Loucy (cell line): ENCODE measurements at regions not wholly inside any gene's neighbourhood (a gene's known extent, or its start where the extent isn't known, plus 50 kb on each side); places are given as distances from the start of the nearest gene placed in this dataset.
"Not testable (repeated sequence)": the region's sequence is repeated elsewhere in the genome, so short reads cannot be mapped to it uniquely, and the experiment has no call there.

Experiments used
- H2AFZ ChIP-seq: fragments of 200-600 bp; sonication (generic); 2 replicates; pipeline ENCODE4 v1.6.0; 2016; ENCODE audit warnings: antibody characterized with exemption, mild to moderate bottlenecking, low read length, moderate library complexity
- H3F3A ChIP-seq: fragments of 200-600 bp; 2 replicates; pipeline ENCODE4 v1.6.0; 2016; ENCODE audit warnings: antibody characterized with exemption, low read depth, mild to moderate bottlenecking
- H3K27me3 ChIP-seq: fragments of 200-600 bp; sonication (generic); 2 replicates; pipeline ENCODE4 v1.6.1; 2014; ENCODE audit warnings: low read length, mild to moderate bottlenecking; ENCODE audit not compliant: insufficient read depth, poor library complexity, severe bottlenecking
- H3K36me3 ChIP-seq: fragments of 200-600 bp; sonication (generic); 2 replicates; pipeline ENCODE4 v1.6.1; 2016; ENCODE audit warnings: low read length; ENCODE audit not compliant: insufficient read depth
- H3K4me1 ChIP-seq: fragments of 200-600 bp; sonication (generic); 2 replicates; pipeline ENCODE4 v1.5.1; 2014; ENCODE audit warnings: low read length, mild to moderate bottlenecking; ENCODE audit not compliant: insufficient read depth, poor library complexity, severe bottlenecking
- H3K4me2 ChIP-seq: fragments of 200-600 bp; sonication (generic); 2 replicates; pipeline ENCODE4 v1.6.0; 2014; ENCODE audit warnings: antibody characterized with exemption, low read length, low read depth, mild to moderate bottlenecking; ENCODE audit not compliant: poor library complexity, severe bottlenecking
- H3K4me3 ChIP-seq: fragments of 200-600 bp; sonication (generic); 2 replicates; pipeline ENCODE4 v1.5.1; 2014; ENCODE audit warnings: low read length, mild to moderate bottlenecking, mixed read lengths; ENCODE audit not compliant: poor library complexity, severe bottlenecking
- H3K79me2 ChIP-seq: fragments of 200-600 bp; sonication (generic); 2 replicates; pipeline ENCODE4 v1.6.1; 2014; ENCODE audit warnings: low read length; ENCODE audit not compliant: insufficient read depth
- H3K9ac ChIP-seq: fragments of 200-600 bp; sonication (generic); 2 replicates; pipeline ENCODE4 v1.6.0; 2014; ENCODE audit warnings: mild to moderate bottlenecking, low read depth, low read length, moderate library complexity; ENCODE audit not compliant: poor library complexity, severe bottlenecking
- H3K9me2 ChIP-seq: fragments of 200-600 bp; sonication (generic); replicated peaks from 2 replicates; pipeline ENCODE4 v1.6.1; 2016; ENCODE audit warnings: low read depth, low read length, mixed read lengths
- H3K9me3 ChIP-seq: fragments of 200-600 bp; sonication (generic); 2 replicates; pipeline ENCODE4 v1.6.1; 2014; ENCODE audit warnings: mild to moderate bottlenecking, antibody characterized with exemption, low read length, low read depth; ENCODE audit not compliant: insufficient read depth
- H4K20me1 ChIP-seq: fragments of 200-600 bp; sonication (generic); 2 replicates; pipeline ENCODE4 v1.6.0; 2014; ENCODE audit warnings: antibody characterized with exemption, low read length, mild to moderate bottlenecking; ENCODE audit not compliant: insufficient read depth, poor library complexity, severe bottlenecking
- CTCF ChIP-seq: fragments of 200-600 bp; sonication (generic); conservative IDR thresholded peaks from 2 replicates; pipeline ENCODE4 v1.5.1; 2014; ENCODE audit warnings: mild to moderate bottlenecking, antibody characterized with exemption, low read length
- EZH2phosphoT487 ChIP-seq: fragments of 200-600 bp; IDR thresholded peaks from 2 replicates; pipeline ENCODE4 v1.6.1; 2018; ENCODE audit warnings: antibody characterized with exemption, mild to moderate bottlenecking, moderate library complexity, borderline replicate concordance

GRCh38 chr2:146981921-146982320 lies 862.9 kb upstream of the ACVR2A start:
- no peak for TF ChIP-seq CTCF
- TF ChIP-seq EZH2phosphoT487 = no peak
- no peaks in the 10 kb centered on the region for H3F3A ChIP-seq
- no peaks in the 10 kb centered on the region for H3K4me1 ChIP-seq

GRCh38 chr2:146979746-146980145 lies 865.1 kb upstream of the ACVR2A start:
- Histone ChIP-seq H3F3A (no peaks in the 10 kb centered on the region), H3K9me3 (no peaks in the 10 kb centered on the region), H3K36me3 (no peaks in the 10 kb centered on the region), H4K20me1 (no peaks in the 10 kb centered on the region), H2AFZ (no peak overlapping the region), H3K9me2 (no peaks in the 10 kb centered on the region), H3K4me2 (no peak overlapping the region), H3K27me3 (no peaks in the 10 kb centered on the region), H3K79me2 (no peaks in the 10 kb centered on the region), H3K9ac (no peak overlapping the region), H3K4me3 (no peak overlapping the region), H3K4me1 (no peaks in the 10 kb centered on the region)
- TF ChIP-seq EZH2phosphoT487 = no peak
- no peak for TF ChIP-seq CTCF

More at GRCh38 chr2:146981921-146982320, 862.9 kb upstream of the ACVR2A start:
- no peaks in the 10 kb centered on the region for H3K27me3 ChIP-seq
- no peaks in the 10 kb centered on the region for H3K9me3 ChIP-seq
- H3K4me3 ChIP-seq = no peak overlapping the region
- no peaks in the 10 kb centered on the region for H4K20me1 ChIP-seq
- no peaks in the 10 kb centered on the region for H3K9me2 ChIP-seq
- no peak overlapping the region for H2AFZ ChIP-seq
- H3K9ac ChIP-seq = no peak overlapping the region
- no peaks in the 10 kb centered on the region for H3K79me2 ChIP-seq
- H3K36me3 ChIP-seq = no peaks in the 10 kb centered on the region
- H3K4me2 ChIP-seq = no peak overlapping the region

- no peak for TF ChIP-seq EZH2phosphoT487
- no peak for TF ChIP-seq CTCF
- Histone ChIP-seq H3K4me3 (no peak overlapping the region), H3K9me3 (no peaks in the 10 kb centered on the region)
These were observed 866.0 kb upstream of the ACVR2A start for GRCh38 chr2:146978577-146979555.

GRCh38 chr2:146970981-146971380 lies 873.8 kb upstream of the ACVR2A start:
- H3K4me2 ChIP-seq, H3F3A ChIP-seq, H3K79me2 ChIP-seq, H2AFZ ChIP-seq, H3K9ac ChIP-seq, H3K4me1 ChIP-seq, H3K36me3 ChIP-seq, H3K9me3 ChIP-seq, H3K9me2 ChIP-seq, H3K4me3 ChIP-seq, H4K20me1 ChIP-seq, H3K27me3 ChIP-seq: not testable (repeated sequence)

More at GRCh38 chr2:146978577-146979555, 866.0 kb upstream of the ACVR2A start:
- H2AFZ ChIP-seq = no peak overlapping the region
- H3F3A ChIP-seq = no peaks in the 10 kb centered on the region
- H3K27me3 ChIP-seq = no peaks in the 10 kb centered on the region
- no peaks in the 10 kb centered on the region for H3K36me3 ChIP-seq
- H3K9ac ChIP-seq = no peak overlapping the region
- H3K4me1 ChIP-seq = no peaks in the 10 kb centered on the region
- no peaks in the 10 kb centered on the region for H3K9me2 ChIP-seq
- H3K79me2 ChIP-seq = no peaks in the 10 kb centered on the region
- H3K4me2 ChIP-seq = no peak overlapping the region
- H4K20me1 ChIP-seq = no peaks in the 10 kb centered on the region

GRCh38 chr2:146969703-146970102 lies 875.1 kb upstream of the ACVR2A start:
- H4K20me1 ChIP-seq, H3K36me3 ChIP-seq, H3K4me3 ChIP-seq, H3K9ac ChIP-seq, H3K27me3 ChIP-seq, H3K4me1 ChIP-seq, H3K9me3 ChIP-seq, H3F3A ChIP-seq, H3K79me2 ChIP-seq, H3K4me2 ChIP-seq, H2AFZ ChIP-seq, H3K9me2 ChIP-seq: not testable (repeated sequence)
